Ureter (tissue), 1 donor: ENCODE measurements at regions not wholly inside any gene's neighbourhood (a gene's known extent, or its start where the extent isn't known, plus 50 kb on each side); places are given as distances from the start of the nearest gene placed in this dataset.

ENCODE experiments used
- DNase-seq: peaks from one replicate; pipeline ENCODE4 v3.0.0-alpha.2; 2020; ENCODE audit warnings: low spot score
- donor health status: DM: yes; HTN: yes; CAD: no.

DNA sequence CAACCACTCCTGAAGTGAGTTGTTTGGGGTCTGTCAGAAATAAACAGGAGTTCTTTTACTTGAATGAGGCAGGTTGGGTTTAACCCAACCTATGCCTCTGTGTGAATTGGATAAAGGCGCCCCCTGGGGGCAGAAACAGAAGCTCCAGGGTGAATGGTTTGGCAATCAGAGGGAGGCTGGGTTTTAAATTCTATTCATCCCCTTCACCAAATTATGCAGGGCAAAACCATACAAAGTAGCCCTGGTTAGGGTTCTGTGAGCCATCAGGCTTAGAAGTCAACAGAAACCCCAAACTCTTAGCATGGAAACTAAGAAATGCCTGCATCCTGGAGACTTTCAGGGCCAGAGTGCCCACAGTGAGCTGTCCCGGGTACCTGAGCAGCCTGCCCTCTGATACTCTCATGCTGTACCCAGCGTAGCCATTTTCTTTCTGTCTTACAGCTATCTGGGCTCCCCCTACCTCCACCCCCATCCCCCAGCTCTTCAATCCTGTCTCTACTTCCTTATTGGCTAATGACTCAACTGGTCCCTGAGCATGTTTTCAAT is 241.5 kb downstream of the ICOS start:
- no peak for DNase-seq

- DNase-seq = no peak
Measured at GRCh38 chr2:204180649-204181048, 244.1 kb downstream of the ICOS start.

DNA sequence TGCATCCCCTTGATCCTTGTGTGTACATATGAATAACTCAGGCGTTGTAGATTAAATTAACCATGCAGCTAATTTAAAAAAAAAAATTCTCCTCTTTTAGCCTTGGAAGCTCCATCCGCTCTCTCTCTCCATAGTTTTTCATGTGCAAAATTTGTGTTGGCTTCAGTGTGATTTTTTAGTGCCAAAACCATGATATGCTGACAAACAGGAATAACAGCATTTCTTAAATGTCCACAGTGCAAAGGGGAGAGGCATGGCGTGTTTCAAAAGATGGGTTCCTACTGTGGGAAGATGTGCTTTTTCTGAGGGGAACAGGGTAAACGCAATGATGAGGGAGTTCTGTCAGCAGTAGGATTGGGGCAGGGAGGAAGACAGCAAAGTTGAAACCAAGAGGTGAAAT is 247.0 kb downstream of the ICOS start:
- no peak for DNase-seq

GRCh38 chr2:204184226-204184625 is 247.7 kb downstream of the ICOS start:
- no peak for DNase-seq

- DNase-seq = no peak
Measured at GRCh38 chr2:204187229-204188083, 250.9 kb downstream of the ICOS start.

GRCh38 chr2:204191574-204191973 is 255.0 kb downstream of the ICOS start:
- no peak for DNase-seq

DNA sequence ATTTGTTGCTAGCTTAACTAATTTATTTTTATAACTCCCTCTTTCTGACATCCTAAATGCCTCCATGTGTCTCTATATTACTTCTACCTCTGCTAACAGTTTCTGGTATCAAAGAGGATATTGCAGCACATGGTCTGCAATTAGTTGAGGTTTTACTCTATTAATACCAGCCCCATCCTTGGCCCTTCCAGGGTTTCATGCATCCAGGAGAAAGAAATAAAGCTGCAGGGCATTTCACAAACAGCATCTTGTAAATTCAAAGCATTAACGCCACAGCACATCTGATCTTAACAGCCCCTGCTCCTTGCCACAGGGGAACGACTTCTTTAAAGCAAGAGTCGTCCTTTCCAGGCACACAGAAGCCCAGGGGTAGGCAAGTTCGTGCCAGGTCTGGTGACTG is 258.9 kb downstream of the ICOS start:
- DNase-seq = no peak

DNA sequence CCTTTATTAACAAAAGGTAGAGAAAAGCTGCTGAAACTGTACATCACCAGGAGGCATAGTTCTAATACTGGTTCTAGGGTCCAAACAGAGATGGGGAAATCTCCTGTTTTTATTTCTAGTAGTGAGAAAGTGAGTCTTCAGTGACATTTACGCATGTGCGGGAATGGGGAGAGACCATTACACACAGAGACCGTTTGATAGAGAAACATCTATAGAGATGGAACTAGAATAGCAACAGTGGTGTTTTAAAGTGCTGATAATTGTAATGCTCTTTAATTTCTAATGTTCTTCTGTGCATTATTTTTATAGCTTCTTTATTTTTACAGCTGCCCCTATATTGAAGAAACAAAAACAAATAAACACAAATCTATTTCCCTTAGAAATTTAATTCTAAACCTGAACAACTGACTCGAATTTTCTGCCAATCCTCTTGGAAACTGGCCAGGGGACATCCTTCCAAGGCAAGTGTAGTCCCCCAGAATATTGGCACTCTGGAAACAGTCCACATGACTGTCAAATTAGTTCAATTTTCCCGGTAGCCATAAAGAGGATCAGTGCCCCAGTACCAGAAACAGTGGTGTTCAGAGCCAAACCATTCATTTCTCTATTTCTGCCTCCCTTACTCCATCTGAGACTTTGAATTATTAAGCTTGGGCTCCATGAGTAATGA is 260.9 kb downstream of the ICOS start:
- DNase-seq = no peak

DNA sequence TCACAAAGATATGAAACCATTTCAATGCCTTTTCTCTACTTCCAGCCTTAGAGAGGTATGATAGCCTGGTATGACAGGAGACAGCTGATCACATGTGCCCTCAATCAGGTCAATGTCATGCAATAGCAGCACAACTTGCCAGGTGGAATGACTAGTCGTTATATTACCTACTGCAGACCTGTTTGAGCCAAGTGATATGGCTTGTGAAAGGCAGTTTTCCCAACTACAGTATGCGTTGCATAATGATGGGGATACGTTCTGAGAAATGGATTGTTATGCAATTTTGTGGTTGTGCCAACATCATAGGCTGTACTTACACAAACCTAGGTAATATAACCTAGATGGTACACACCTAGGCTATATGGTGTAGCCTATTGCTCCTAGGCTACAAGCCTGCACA is 262.8 kb downstream of the ICOS start:
- DNase-seq = no peak

DNA sequence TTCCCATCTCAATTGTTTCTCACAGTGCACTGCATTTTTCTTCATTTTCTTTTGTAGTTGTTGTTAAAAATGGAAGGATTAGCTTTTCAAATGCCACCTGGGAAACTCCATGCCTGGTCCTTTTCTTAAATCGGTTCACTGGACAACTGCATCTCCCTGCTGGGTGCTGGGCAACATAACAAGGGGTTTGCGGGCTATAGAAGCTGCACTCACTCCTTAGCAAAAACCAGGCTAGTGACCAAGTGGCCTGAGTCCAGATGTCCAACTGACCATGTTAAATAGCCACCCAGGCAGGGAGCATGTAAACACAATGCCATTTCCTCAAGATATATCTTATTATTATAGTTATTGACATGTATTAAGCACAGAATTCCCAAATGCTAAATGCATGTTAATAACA is 264.9 kb downstream of the ICOS start:
- DNase-seq = no peak

- no peak for DNase-seq
Measured at GRCh38 chr2:204202253-204202652, 265.7 kb downstream of the ICOS start.

GRCh38 chr2:204203704-204204103 is 267.1 kb downstream of the ICOS start:
- peak; percentile 60 for DNase-seq

GRCh38 chr2:204205082-204205481 is 268.5 kb downstream of the ICOS start:
- DNase-seq = no peak

DNA sequence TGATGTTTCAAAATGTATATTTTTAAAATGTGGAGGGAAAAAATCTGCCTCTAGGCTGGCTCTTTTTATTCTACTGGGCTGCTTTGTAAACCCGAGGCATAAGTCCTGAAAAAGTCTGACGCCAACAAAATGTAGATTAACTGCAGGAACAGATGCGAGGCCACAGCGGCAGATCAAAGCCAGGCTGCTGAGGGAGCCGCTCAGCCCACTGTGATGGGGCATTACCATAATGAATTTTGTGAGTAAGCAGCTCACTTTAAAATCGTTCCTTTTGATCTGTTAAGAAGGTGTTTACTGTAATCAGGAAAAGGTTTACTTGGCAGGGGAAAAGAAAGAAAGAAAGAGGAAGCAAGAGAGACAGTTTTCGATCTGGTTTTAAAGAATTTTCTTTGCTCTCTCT is 269.0 kb downstream of the ICOS start:
- DNase-seq = no peak

GRCh38 chr2:204207866-204208265 is 271.3 kb downstream of the ICOS start:
- DNase-seq = no peak

DNA sequence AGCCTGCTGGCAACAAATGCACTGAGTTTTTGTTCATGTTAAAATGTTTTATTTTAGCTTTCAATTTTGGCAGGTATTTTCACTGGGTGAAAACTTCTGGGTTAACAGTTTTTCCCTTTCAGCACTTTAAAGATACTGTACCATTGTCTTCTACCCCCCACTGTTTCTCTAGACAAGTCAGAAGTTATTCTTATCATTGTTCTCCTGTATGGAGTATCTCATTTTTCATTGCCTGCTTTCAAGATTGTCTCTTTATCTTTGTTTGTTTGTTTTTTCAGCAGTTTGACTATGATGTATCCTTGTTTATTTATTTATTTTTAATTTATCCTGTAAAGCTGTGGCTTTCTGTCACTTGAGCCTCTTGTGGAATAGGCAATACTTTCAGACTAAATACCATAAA is 277.0 kb downstream of the ICOS start:
- no peak for DNase-seq

DNA sequence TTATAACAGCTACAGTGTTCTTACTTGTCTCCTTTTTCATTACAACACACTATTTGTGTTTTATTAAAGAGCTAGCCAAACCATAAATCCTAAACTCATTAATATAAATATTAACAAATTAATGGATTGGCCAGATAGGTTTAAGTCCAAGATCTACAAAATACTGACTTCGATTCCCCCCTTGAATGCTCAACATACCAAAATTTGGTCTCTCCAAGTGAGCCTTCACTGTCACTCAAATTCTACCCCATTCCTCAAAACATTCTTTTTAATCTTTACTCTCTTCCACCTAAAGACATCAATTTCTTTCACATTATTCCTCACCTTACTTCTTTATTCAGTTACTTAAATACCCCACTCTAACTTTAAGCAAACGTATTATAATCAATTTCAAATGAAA is 281.5 kb downstream of the ICOS start:
- no peak for DNase-seq

DNA sequence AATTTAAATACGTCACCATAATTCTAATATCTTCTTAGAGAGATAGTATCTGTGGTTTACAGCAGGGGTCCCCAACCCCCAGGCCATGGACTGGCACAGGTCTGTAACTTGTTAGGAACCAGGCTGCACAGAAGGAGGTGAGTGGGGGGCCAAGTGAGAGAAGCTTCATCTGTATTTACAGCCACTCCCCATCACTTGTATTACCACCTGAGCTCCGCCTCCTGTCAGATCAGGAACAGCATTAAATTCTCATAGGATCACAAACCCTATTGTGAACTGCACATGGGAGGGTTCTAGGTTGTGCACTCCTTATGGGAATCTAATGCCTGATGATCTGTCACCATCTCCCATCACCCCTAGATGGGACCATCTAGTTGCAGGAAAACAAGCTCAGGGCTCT is 282.6 kb downstream of the ICOS start:
- no peak for DNase-seq

DNA sequence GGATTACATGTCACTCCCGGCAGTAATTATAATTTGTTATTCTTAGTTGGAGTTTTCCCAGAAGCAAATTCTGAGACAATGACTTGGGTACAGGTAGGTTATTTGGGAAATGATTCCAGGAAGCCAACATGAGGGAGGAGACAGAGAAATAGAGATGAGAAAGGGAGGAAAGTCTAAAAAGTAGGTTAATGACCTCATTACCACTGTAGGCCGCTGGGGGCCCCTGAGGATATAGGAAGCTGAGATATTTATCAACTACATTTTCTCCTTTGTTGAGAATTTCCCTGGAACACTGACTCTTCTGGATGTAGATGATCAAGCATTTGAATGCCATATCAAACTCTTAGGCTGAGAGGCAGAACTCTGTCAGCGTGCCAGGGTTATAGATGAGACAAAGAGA is 284.3 kb downstream of the ICOS start:
- DNase-seq = no peak

DNA sequence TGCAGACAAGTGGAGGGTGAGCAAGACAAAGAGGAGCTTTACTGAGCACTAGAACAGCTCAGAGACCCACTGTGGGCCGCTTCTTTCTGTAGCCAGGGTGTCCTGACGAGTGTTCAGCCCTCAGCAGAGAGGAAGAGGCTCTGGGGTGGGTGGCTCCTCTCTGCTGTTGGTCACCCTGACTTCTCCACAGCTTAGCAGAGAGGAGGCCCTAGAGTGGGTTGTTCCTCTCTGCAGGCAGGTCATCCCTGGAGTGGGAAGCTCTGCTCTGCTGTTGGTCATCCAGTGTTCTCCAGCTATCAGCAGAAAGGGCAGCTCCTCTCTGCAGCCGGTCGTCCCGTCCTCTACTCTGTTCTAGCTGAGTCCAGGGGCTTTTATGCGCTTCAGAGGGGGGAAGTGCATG is 286.5 kb downstream of the ICOS start:
- no peak for DNase-seq

GRCh38 chr2:204223544-204223943 is 287.0 kb downstream of the ICOS start:
- no peak for DNase-seq

DNA sequence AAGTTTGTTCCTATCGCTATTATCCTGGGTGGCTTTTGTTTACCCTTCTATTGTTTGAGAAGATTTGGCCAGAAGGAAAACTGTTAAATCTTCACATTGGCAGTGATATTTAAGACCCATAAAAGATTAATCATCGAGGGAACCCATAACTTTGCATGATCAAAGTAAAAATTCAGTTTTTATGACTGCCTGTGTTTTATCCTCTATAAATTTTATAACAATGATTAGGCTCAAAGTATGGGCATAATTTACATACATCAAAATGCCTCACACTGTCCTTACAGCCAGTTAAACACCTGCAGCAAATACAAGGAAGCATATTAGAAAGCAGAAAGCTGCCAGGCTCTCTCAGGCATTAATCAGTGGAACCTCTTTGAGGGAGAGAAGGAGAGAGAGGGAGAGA is 289.1 kb downstream of the ICOS start:
- no peak for DNase-seq

DNA sequence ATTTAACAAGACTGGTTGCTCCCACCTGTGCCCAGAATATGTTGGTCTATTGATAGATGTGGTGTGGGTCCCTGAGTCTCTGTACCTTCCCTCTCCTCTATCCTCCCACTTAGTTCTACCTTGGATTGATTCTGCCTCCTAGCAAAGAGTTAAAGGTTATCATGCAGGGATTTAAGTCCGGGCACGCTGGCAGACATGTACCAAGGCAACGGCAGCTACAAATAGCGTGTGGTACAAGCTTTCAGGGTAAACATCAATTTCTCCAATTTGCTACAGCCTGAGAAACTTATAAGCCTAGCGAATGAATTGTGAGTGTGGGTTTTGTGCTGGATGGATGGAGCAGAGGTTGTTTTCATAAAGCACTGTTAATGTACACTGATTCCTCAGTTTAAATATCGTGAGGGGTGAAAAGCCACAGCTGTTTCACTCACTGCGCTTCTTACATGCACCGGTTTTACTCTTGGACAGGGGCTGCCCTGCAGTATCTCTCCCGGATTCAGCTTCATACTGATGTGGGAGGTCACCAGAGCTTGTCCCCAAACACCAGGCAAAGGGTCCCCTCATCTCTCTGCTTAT is 289.8 kb downstream of the ICOS start:
- DNase-seq = no peak
